ENCODE measurements at regions not wholly inside any gene's neighbourhood (a gene's known extent, or its start where the extent isn't known, plus 50 kb on each side); places are given as distances from the start of the nearest gene placed in this dataset.

GRCh38 chr3:22730701-22731100, 472.4 kb upstream of the UBE2E2 start:
- Histone ChIP-seq H2AFZ (ENCODE audit: low read length) (no peak overlapping the region), H3F3A (ENCODE audit: low read length, unreplicated experiment) (no peaks in the 10 kb centered on the region), H3K36me3 (ENCODE audit: low read depth, low read length) (no peaks in the 10 kb centered on the region), H3K27ac (ENCODE audit: low read length) (no peak overlapping the region), H3K4me2 (ENCODE audit: low read length) (no peak overlapping the region), H3K9ac (ENCODE audit: low read length) (no peak overlapping the region), H3K4me3 (ENCODE audit: low read length) (no peak overlapping the region), H3K9me3 (ENCODE audit: low read length) (no peaks in the 10 kb centered on the region), H3K27me3 (ENCODE audit: low read length) (no peaks in the 10 kb centered on the region), H3K79me2 (ENCODE audit: low read length) (no peaks in the 10 kb centered on the region), H3K4me1 (ENCODE audit: insufficient read depth, low read length) (peaks cover 10% of the 10 kb centered on the region), H4K20me1 (ENCODE audit: low read length) (no peaks in the 10 kb centered on the region), H3K9me2 (replicated peaks; ENCODE audit: low read length) (no peaks in the 10 kb centered on the region)
- TF ChIP-seq EZH2phosphoT487 (IDR thresholded peaks at IDR 0.05; ENCODE audit: borderline replicate concordance, low read length): no peak
- no peak for TF ChIP-seq EZH2 (IDR thresholded peaks at IDR 0.05; ENCODE audit: low read length, unreplicated experiment)
- no peak for TF ChIP-seq CTCF (conservative IDR thresholded peaks at IDR 0.05; ENCODE audit: low read depth, low read length)
- no TSS peak for BruUV-seq (replicated peaks)
- intact Hi-C loops (cut with micrococcal nuclease): loop anchor here (1.0 kb wide), 2 partner anchors 157 to 230 kb away; no protein-coding TSS in a partner anchor
- DNase-seq (no peak), ATAC-seq (no peak)
- ChIA-PET POLR2A (ENCODE audit: unreplicated experiment) (no interaction called here), CTCF (no interaction called here)

GRCh38 chr3:22731901-22732300, 471.2 kb upstream of the UBE2E2 start:
- intact Hi-C loops (cut with micrococcal nuclease): no loop called here
- ChIA-PET CTCF (no interaction called here), POLR2A (ENCODE audit: unreplicated experiment) (no interaction called here)
- Histone ChIP-seq H3K9me3 (ENCODE audit: low read length) (no peaks in the 10 kb centered on the region), H3K27ac (ENCODE audit: low read length) (no peak overlapping the region), H3K9me2 (replicated peaks; ENCODE audit: low read length) (peaks cover 8% of the 10 kb centered on the region; the same call in 1 of the 2 replicates), H3K4me1 (ENCODE audit: insufficient read depth, low read length) (peaks cover 10% of the 10 kb centered on the region), H3K9ac (ENCODE audit: low read length) (no peak overlapping the region), H2AFZ (ENCODE audit: low read length) (no peak overlapping the region), H4K20me1 (ENCODE audit: low read length) (no peaks in the 10 kb centered on the region), H3K27me3 (ENCODE audit: low read length) (no peaks in the 10 kb centered on the region), H3K4me3 (ENCODE audit: low read length) (no peak overlapping the region), H3K36me3 (ENCODE audit: low read depth, low read length) (no peaks in the 10 kb centered on the region), H3F3A (ENCODE audit: low read length, unreplicated experiment) (no peaks in the 10 kb centered on the region), H3K4me2 (ENCODE audit: low read length) (no peak overlapping the region), H3K79me2 (ENCODE audit: low read length) (no peaks in the 10 kb centered on the region)
- TF ChIP-seq EZH2 (IDR thresholded peaks at IDR 0.05; ENCODE audit: low read length, unreplicated experiment) (no peak), CTCF (conservative IDR thresholded peaks at IDR 0.05; ENCODE audit: low read depth, low read length) (no peak), EZH2phosphoT487 (IDR thresholded peaks at IDR 0.05; ENCODE audit: borderline replicate concordance, low read length) (no peak)
- DNase-seq: no peak
- ATAC-seq: no peak
- BruUV-seq (replicated peaks): no TSS peak

- DNase-seq (no peak), ATAC-seq (no peak)
- Histone ChIP-seq H3K79me2 (ENCODE audit: low read length) (no peaks in the 10 kb centered on the region), H3F3A (ENCODE audit: low read length, unreplicated experiment) (no peaks in the 10 kb centered on the region), H3K9me3 (ENCODE audit: low read length) (no peaks in the 10 kb centered on the region), H3K9me2 (replicated peaks; ENCODE audit: low read length) (peaks cover 8% of the 10 kb centered on the region; the same call in 1 of the 2 replicates), H3K4me2 (ENCODE audit: low read length) (no peak overlapping the region), H3K27me3 (ENCODE audit: low read length) (no peaks in the 10 kb centered on the region), H3K9ac (ENCODE audit: low read length) (no peak overlapping the region), H3K4me1 (ENCODE audit: insufficient read depth, low read length) (peaks cover 10% of the 10 kb centered on the region), H3K4me3 (ENCODE audit: low read length) (no peak overlapping the region), H4K20me1 (ENCODE audit: low read length) (no peaks in the 10 kb centered on the region), H3K36me3 (ENCODE audit: low read depth, low read length) (no peaks in the 10 kb centered on the region), H2AFZ (ENCODE audit: low read length) (no peak overlapping the region), H3K27ac (ENCODE audit: low read length) (no peak overlapping the region)
- ChIA-PET CTCF (no interaction called here), POLR2A (ENCODE audit: unreplicated experiment) (interaction anchor here (0.7 kb wide), 1 partner anchor 176 kb away, joined by 3 read pairs; no protein-coding TSS in a partner anchor)
- TF ChIP-seq CTCF (conservative IDR thresholded peaks at IDR 0.05; ENCODE audit: low read depth, low read length) (no peak), EZH2 (IDR thresholded peaks at IDR 0.05; ENCODE audit: low read length, unreplicated experiment) (no peak), EZH2phosphoT487 (IDR thresholded peaks at IDR 0.05; ENCODE audit: borderline replicate concordance, low read length) (no peak)
- intact Hi-C loops (cut with micrococcal nuclease): no loop called here
- no TSS peak for BruUV-seq (replicated peaks)
Observed at GRCh38 chr3:22732641-22733040, 470.5 kb upstream of the UBE2E2 start.
